GM23248 (cell line): ENCODE measurements at regions not wholly inside any gene's neighbourhood (a gene's known extent, or its start where the extent isn't known, plus 50 kb on each side); places are given as distances from the start of the nearest gene placed in this dataset.
"Not testable (repeated sequence)": the region's sequence is repeated elsewhere in the genome, so short reads cannot be mapped to it uniquely, and the experiment has no call there.

Source experiments
- DNase-seq: peaks from one replicate; pipeline ENCODE4 v3.0.0-alpha.2; 2015
- H2AFZ ChIP-seq: fragments of 200-600 bp; sonication (generic); 2 replicates; pipeline ENCODE4 v1.6.1; 2016; ENCODE audit warnings: antibody characterized with exemption
- H3F3A ChIP-seq: fragments of 200-600 bp; sonication (generic); 2 replicates; pipeline ENCODE4 v1.6.1; 2016; ENCODE audit warnings: mild to moderate bottlenecking, antibody characterized with exemption, mixed run types; ENCODE audit not compliant: insufficient read depth
- H3K27ac ChIP-seq: fragments of 200-600 bp; sonication (generic); 2 replicates; pipeline ENCODE4 v1.5.1; 2016; ENCODE audit warnings: mild to moderate bottlenecking
- H3K27me3 ChIP-seq: fragments of 200-600 bp; sonication (generic); replicated peaks from 2 replicates; pipeline ENCODE4 v1.6.1; 2016; ENCODE audit warnings: mild to moderate bottlenecking; ENCODE audit not compliant: insufficient read depth
- H3K36me3 ChIP-seq: fragments of 200-600 bp; sonication (generic); 2 replicates; pipeline ENCODE4 v1.6.1; 2016; ENCODE audit warnings: low read depth, mild to moderate bottlenecking
- H3K4me1 ChIP-seq: fragments of 200-600 bp; sonication (generic); 2 replicates; pipeline ENCODE4 v1.6.1; 2016; ENCODE audit warnings: mild to moderate bottlenecking; ENCODE audit not compliant: insufficient read depth
- H3K4me2 ChIP-seq: fragments of 200-600 bp; sonication (generic); one replicate; pipeline ENCODE4 v1.6.1; 2016; ENCODE audit warnings: mild to moderate bottlenecking; ENCODE audit not compliant: unreplicated experiment
- H3K4me3 ChIP-seq: fragments of 200-600 bp; sonication (generic); 2 replicates; pipeline ENCODE4 v1.5.1; 2016; ENCODE audit warnings: mild to moderate bottlenecking
- H3K79me2 ChIP-seq: fragments of 200-600 bp; sonication (generic); 2 replicates; pipeline ENCODE4 v1.6.1; 2016; ENCODE audit warnings: mild to moderate bottlenecking; ENCODE audit not compliant: insufficient read depth
- H3K9ac ChIP-seq: fragments of 200-600 bp; sonication (generic); 2 replicates; pipeline ENCODE4 v1.6.1; 2016; ENCODE audit warnings: mild to moderate bottlenecking
- H3K9me2 ChIP-seq: fragments of 200-600 bp; sonication (generic); 2 replicates; pipeline ENCODE4 v1.6.1; 2016; ENCODE audit warnings: mixed run types, mild to moderate bottlenecking, moderate library complexity; ENCODE audit not compliant: insufficient read depth
- H3K9me3 ChIP-seq: fragments of 200-600 bp; sonication (generic); one replicate; pipeline ENCODE4 v1.6.1; 2017; ENCODE audit warnings: low read depth
- H4K20me1 ChIP-seq: fragments of 200-600 bp; sonication (generic); 2 replicates; pipeline ENCODE4 v1.6.0; 2016; ENCODE audit not compliant: insufficient read depth
- EZH2 ChIP-seq: fragments of 200-600 bp; sonication (generic); IDR thresholded peaks from 2 replicates; pipeline ENCODE4 v1.6.1; 2018; ENCODE audit warnings: antibody characterized with exemption, mild to moderate bottlenecking; ENCODE audit not compliant: insufficient read depth, poor library complexity, severe bottlenecking
- EZH2phosphoT487 ChIP-seq: fragments of 200-600 bp; sonication (generic); IDR thresholded peaks from 2 replicates; pipeline ENCODE4 v1.6.1; 2018; ENCODE audit warnings: antibody characterized with exemption, moderate library complexity, mild to moderate bottlenecking, low read depth; ENCODE audit not compliant: insufficient read depth
- WGBS, 2 experiments: methylation state at CpG; one replicate each; pipeline ENCODE4 v1.1.6; 2015 to 2017; ENCODE audit warnings: low lambda C conversion rate in 2 of 2, low coverage in 1 of 2; ENCODE audit errors: missing lambda C conversion rate in 2 of 2; 5-methylcytosine and 5-hydroxymethylcytosine counted together
- in situ Hi-C: fragments of 300-500 bp; cut with MboI; formaldehyde crosslinking; loops from 2 replicates; pipeline ENCODE4 v1.15.0; 2020

DNA sequence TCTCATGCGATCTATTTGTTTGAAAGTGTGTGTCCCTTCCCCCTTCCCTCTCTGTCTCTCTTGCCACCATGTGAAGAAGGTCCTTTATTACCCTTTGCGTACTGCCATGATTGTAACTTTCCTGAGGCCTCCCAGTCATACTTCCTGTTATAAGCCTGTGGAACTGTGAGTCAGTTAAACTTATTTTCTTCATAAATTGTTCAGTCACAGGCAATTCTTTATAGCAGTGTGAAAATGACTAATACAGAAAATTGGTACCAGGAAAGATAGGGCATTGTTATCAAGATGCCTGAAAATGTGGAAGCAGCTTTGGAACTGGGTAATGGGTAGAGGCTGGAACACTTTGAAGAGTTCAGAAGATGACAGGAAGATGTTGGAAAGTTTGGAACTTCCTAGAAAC lies 743.7 kb upstream of the NECTIN3 start:
- H3K79me2 ChIP-seq = no peaks in the 10 kb centered on the region
- WGBS, 2 experiments = 54 to 79% methylated on average over 2 of the region's 2 CpGs
- no peaks in the 10 kb centered on the region for H3K9me2 ChIP-seq
- no peak for TF ChIP-seq EZH2
- TF ChIP-seq EZH2phosphoT487 = no peak
- in situ Hi-C loops = no loop called here
- H2AFZ ChIP-seq = peak overlapping the region; percentile 69
- H3K4me2 ChIP-seq = no peak overlapping the region
- no peaks in the 10 kb centered on the region for H4K20me1 ChIP-seq
- peaks cover 8% of the 10 kb centered on the region for H3K4me1 ChIP-seq
- no peaks in the 10 kb centered on the region for H3K27me3 ChIP-seq
- no peak overlapping the region for H3K9ac ChIP-seq
- H3K4me3 ChIP-seq = no peak overlapping the region
- no peak overlapping the region for H3K27ac ChIP-seq
- H3K9me3 ChIP-seq = no peaks in the 10 kb centered on the region
- no peaks in the 10 kb centered on the region for H3K36me3 ChIP-seq
- H3F3A ChIP-seq = peaks cover 14% of the 10 kb centered on the region
- DNase-seq = peak; percentile 53

DNA sequence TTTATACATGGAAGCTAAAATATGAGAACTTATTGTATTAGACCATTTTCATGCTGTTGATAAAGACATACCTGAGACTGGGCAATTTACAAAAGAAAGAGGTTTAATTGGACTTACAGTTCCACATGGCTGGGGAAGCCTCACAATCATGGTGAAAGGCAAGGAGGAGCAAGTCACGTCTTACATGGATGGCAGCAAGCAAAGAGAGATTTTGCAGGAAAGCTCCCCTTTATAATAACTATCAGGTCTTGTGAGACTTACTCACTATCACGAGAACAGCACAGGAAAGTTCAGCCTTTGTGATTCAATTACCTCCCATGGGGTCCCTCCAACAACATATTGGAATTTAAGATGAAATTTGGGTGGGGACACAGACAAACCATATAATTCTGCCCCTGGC lies 740.1 kb upstream of the NECTIN3 start:
- H3K4me2 ChIP-seq, H3K9me2 ChIP-seq, H4K20me1 ChIP-seq, DNase-seq, H3K9ac ChIP-seq, H3K4me3 ChIP-seq, H3K27ac ChIP-seq, H3K79me2 ChIP-seq, H3K27me3 ChIP-seq, H3K4me1 ChIP-seq, in situ Hi-C loops, H3K36me3 ChIP-seq, H3K9me3 ChIP-seq, H2AFZ ChIP-seq: not testable (repeated sequence)
- peaks cover 14% of the 10 kb centered on the region for H3F3A ChIP-seq
- WGBS, 2 experiments = 77 to 86% methylated on average over 2 of the region's 2 CpGs

DNA sequence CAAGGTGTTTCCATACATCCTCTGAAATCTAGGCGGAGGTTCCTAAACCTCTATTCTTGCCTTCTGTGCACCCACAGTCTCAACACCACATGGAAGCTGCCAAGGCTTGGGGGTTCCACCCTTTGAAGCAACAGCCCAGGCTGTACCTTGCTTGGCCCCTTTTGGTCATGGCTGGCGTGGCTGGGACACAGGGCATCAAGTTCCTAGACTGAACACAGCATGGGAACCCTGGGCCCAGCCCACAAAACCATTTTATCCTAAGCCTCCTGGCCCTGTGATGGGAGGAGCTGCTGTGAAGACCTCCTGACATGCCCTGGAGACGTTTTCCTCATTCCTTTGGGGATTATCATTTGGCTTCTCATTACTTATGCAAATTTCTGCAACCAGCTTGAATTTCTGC lies 739.0 kb upstream of the NECTIN3 start:
- Histone ChIP-seq H3K27ac (no peak overlapping the region), H3K36me3 (no peaks in the 10 kb centered on the region), H2AFZ (no peak overlapping the region), H3K9ac (no peak overlapping the region), H3K4me3 (no peak overlapping the region), H3K79me2 (no peaks in the 10 kb centered on the region), H3K4me1 (peaks cover 6% of the 10 kb centered on the region), H4K20me1 (no peaks in the 10 kb centered on the region), H3K27me3 (no peaks in the 10 kb centered on the region), H3K9me3 (no peaks in the 10 kb centered on the region), H3K4me2 (no peak overlapping the region), H3K9me2 (no peaks in the 10 kb centered on the region), H3F3A (peaks cover 9% of the 10 kb centered on the region)
- in situ Hi-C loops = no loop called here
- no peak for TF ChIP-seq EZH2phosphoT487
- no peak for TF ChIP-seq EZH2
- WGBS, 2 experiments = 89 to 90% methylated on average over 3 of the region's 3 CpGs
- DNase-seq = no peak

DNA sequence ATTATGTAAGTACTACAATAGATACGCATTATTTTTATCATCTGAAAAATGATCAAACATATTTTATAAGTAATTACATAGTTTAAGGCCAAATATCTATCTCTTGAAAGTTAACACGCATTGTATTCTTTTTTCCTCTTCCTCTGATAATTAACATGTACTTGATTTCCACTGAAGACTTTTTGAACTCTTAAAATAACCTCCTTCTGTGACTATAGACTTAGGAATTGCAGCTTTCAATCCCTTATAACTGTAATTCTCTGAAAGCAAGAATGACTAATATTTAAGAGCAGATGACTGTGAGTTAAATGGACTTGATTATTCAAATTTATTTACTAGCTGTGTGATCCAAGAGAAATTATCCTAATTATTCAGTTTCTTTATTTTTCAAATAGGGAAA lies 730.6 kb upstream of the NECTIN3 start:
- in situ Hi-C loops = no loop called here
- Histone ChIP-seq H2AFZ (no peak overlapping the region), H3K9ac (no peak overlapping the region), H3K79me2 (no peaks in the 10 kb centered on the region), H3K4me1 (peaks cover 46% of the 10 kb centered on the region), H3K27me3 (no peaks in the 10 kb centered on the region), H3K4me2 (peak overlapping the region; percentile 14), H3K9me2 (no peaks in the 10 kb centered on the region), H3F3A (peaks cover 32% of the 10 kb centered on the region), H3K9me3 (no peaks in the 10 kb centered on the region), H3K27ac (no peak overlapping the region), H3K4me3 (no peak overlapping the region), H3K36me3 (no peaks in the 10 kb centered on the region), H4K20me1 (no peaks in the 10 kb centered on the region)
- DNase-seq = peak; percentile 74
- WGBS, 2 experiments = 73 to 75% methylated on average over 2 of the region's 2 CpGs
- no peak for TF ChIP-seq EZH2phosphoT487
- TF ChIP-seq EZH2 = no peak

DNA sequence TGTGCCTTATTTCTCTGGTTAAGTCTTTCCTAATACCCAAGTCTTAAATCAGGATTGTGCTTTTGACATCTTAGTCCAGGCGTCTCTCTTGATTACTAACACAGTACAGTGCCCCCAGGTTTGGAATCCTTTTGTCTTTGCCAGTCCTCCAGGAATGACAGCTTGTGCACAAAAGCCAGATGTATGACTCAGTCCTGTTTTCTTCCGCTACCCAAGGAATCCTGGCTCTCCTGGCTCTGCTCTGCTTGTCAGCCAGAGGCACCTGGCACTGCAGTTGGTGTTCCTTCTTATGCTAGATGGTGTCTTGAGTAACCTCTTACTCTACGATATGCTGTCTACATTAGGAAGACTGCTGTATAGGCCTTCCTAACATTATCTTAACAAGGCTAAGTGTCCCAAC lies 728.2 kb upstream of the NECTIN3 start:
- Histone ChIP-seq H3K9me3 (no peaks in the 10 kb centered on the region), H3F3A (peaks cover 32% of the 10 kb centered on the region), H3K27me3 (no peaks in the 10 kb centered on the region), H3K4me2 (peak overlapping the region; percentile 4), H3K36me3 (no peaks in the 10 kb centered on the region), H3K4me3 (no peak overlapping the region), H3K9ac (no peak overlapping the region), H2AFZ (peak overlapping the region; percentile 20; the same call in 1 of the 2 replicates), H3K27ac (peak overlapping the region; percentile 65), H3K4me1 (peaks cover 46% of the 10 kb centered on the region), H3K9me2 (no peaks in the 10 kb centered on the region), H3K79me2 (no peaks in the 10 kb centered on the region), H4K20me1 (no peaks in the 10 kb centered on the region)
- TF ChIP-seq EZH2 = no peak
- no peak for TF ChIP-seq EZH2phosphoT487
- 23 to 30% methylated on average over 3 of the region's 3 CpGs for WGBS, 2 experiments
- DNase-seq = peak; percentile 79
- in situ Hi-C loops = no loop called here
